GM12865 (cell line): ENCODE measurements at regions not wholly inside any gene's neighbourhood (a gene's known extent, or its start where the extent isn't known, plus 50 kb on each side); places are given as distances from the start of the nearest gene placed in this dataset.
A peak's percentile ranks its signal among the peaks of the same experiment; 100 is the strongest.
"Not testable (repeated sequence)": the region's sequence is repeated elsewhere in the genome, so short reads cannot be mapped to it uniquely, and the experiment has no call there.

ENCODE experiments used
- DNase-seq: peaks from one replicate; pipeline ENCODE4 v3.0.0; 2010; ENCODE audit warnings: low read depth
- H3K4me3 ChIP-seq: 2 replicates; pipeline ENCODE4 v1.5.1; 2011; ENCODE audit warnings: mild to moderate bottlenecking, low read depth, low read length, control low read depth
- CTCF ChIP-seq: IDR thresholded peaks from 2 replicates; pipeline ENCODE4 v1.5.1; 2011; ENCODE audit warnings: low read length, control low read depth, low read depth, inconsistent platforms; ENCODE audit not compliant: insufficient read depth; ENCODE audit errors: missing control alignments

DNA sequence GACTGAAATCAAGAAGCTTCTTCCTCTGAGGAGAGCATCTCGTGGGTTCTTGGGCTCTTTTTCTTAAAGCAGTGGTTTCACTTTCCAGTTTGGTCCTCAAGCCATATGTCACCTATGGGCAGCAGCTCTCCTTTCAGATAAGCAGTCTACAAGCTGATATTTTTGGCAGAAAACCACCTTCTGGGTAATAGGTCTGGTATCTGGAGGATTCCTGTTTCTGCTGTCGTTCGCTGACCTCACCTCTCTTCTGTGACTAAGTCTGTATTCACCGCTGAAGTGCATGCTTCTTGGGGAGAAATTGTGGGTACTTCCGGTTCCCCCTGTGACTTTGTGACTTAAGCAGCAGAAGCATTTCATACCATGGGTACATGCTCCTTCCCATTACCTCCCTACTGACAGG is 193.6 kb downstream of the EDN1 start:
- peak overlapping the region; percentile 15 for H3K4me3 ChIP-seq
- no peak for TF ChIP-seq CTCF
- DNase-seq: peak; percentile 73

GRCh38 chr6:12484519-12484918 is 194.4 kb downstream of the EDN1 start:
- no peak overlapping the region for H3K4me3 ChIP-seq
- DNase-seq: no peak
- no peak for TF ChIP-seq CTCF

DNA sequence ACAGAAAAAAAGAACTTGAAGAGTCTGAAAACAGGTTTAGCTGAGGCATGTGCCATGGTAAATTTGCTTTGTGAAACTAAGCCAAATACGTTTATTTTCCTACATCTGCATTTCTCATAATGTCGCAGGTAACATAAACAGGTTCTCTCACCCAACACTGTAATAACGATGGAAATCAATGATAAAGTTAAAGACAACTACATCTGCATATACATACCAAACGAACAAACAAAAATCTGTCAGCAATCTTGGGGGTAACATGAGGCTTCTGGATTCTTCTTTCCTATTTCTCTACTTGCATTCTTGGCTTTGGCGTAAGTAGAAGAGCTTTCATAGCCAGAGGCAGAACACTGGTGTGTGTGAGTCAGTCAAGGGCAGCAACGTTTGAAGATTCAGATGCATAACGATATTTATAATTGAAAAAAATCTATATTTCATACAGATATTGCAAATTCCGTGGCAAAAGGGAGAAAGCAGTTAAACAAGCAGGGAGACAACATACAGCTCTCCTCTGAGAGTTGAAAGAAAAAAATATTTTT is 195.1 kb downstream of the EDN1 start:
- no peak for DNase-seq
- TF ChIP-seq CTCF: no peak
- H3K4me3 ChIP-seq: no peak overlapping the region

GRCh38 chr6:12485837-12486236 is 195.7 kb downstream of the EDN1 start:
- no peak for DNase-seq
- TF ChIP-seq CTCF: no peak
- no peak overlapping the region for H3K4me3 ChIP-seq

- H3K4me3 ChIP-seq: no peak overlapping the region
- no peak for TF ChIP-seq CTCF
- DNase-seq: no peak
These were observed 200.3 kb downstream of the EDN1 start for GRCh38 chr6:12490351-12490903.

- no peak overlapping the region for H3K4me3 ChIP-seq
- no peak for TF ChIP-seq CTCF
- no peak for DNase-seq
These were observed 200.9 kb downstream of the EDN1 start for GRCh38 chr6:12490904-12491571.

- not testable (repeated sequence) for DNase-seq
These were observed 202.8 kb downstream of the EDN1 start for GRCh38 chr6:12492929-12493328.

More at GRCh38 chr6:12492929-12493328, 202.8 kb downstream of the EDN1 start:
- not testable (repeated sequence) for H3K4me3 ChIP-seq
